ENCODE measurements at regions not wholly inside any gene's neighbourhood (a gene's known extent, or its start where the extent isn't known, plus 50 kb on each side); places are given as distances from the start of the nearest gene placed in this dataset.

- Histone ChIP-seq H3K27me3 (ENCODE audit: control insufficient read depth in 2 of 2, insufficient read depth in 2 of 2, low read length in 2 of 2) (no peaks in the 10 kb centered on the region), H3K36me3 (ENCODE audit: control insufficient read depth in 2 of 3, insufficient read depth in 3 of 3, low read length in 3 of 3) (no peaks in the 10 kb centered on the region), H3K4me3 (ENCODE audit: low read length) (no peak overlapping the region), H3K9me3 (ENCODE audit: control insufficient read depth in 2 of 3, low read length in 3 of 3) (peaks cover 0 to 4% (median 0%) of the 10 kb centered on the region in 3 experiments), H3K4me1 (ENCODE audit: control insufficient read depth in 2 of 2, insufficient read depth in 2 of 2, low read length in 2 of 2) (no peaks in the 10 kb centered on the region), H3K27ac (ENCODE audit: low read depth, low read length) (no peak overlapping the region)
- no peak overlapping the region for H3K4me3 Mint-ChIP-seq
- no peak for ATAC-seq
- H3K27ac Mint-ChIP-seq, result no peak overlapping the region
- H3K36me3 Mint-ChIP-seq, result no peaks in the 10 kb centered on the region
- CTCF ChIA-PET, result no interaction called here
- POLR2A ChIA-PET, result no interaction called here
- no peak for DNase-seq
- no peaks in the 10 kb centered on the region for H3K4me1 Mint-ChIP-seq
- H3K27me3 Mint-ChIP-seq, result no peaks in the 10 kb centered on the region
- intact Hi-C loops (cut with micrococcal nuclease), result no loop called here
- H3K9me3 Mint-ChIP-seq, result peaks cover 0 to 11% (median 0%) of the 10 kb centered on the region in 11 donors
Observed at GRCh38 chr18:30358555-30358954, 684.0 kb downstream of the DSC3 start.

GRCh38 chr18:30352551-30353168 lies 689.9 kb downstream of the DSC3 start:
- POLR2A ChIA-PET, result no interaction called here
- Mint-ChIP-seq H3K27ac (no peak overlapping the region), H3K27me3 (no peaks in the 10 kb centered on the region), H3K36me3 (no peaks in the 10 kb centered on the region), H3K4me1 (no peaks in the 10 kb centered on the region), H3K9me3 (peaks cover 0 to 16% (median 5%) of the 10 kb centered on the region in 11 donors), H3K4me3 (no peak overlapping the region)
- no peak overlapping the region for H3K4me3 ChIP-seq (ENCODE audit: low read length)
- DNase-seq, result no peak
- H3K36me3 ChIP-seq (ENCODE audit: control insufficient read depth in 2 of 3, insufficient read depth in 3 of 3, low read length in 3 of 3), result no peaks in the 10 kb centered on the region
- H3K9me3 ChIP-seq (ENCODE audit: control insufficient read depth in 2 of 3, low read length in 3 of 3), result no peaks in the 10 kb centered on the region
- no peaks in the 10 kb centered on the region for H3K27me3 ChIP-seq (ENCODE audit: control insufficient read depth in 2 of 2, insufficient read depth in 2 of 2, low read length in 2 of 2)
- no peaks in the 10 kb centered on the region for H3K4me1 ChIP-seq (ENCODE audit: control insufficient read depth in 2 of 2, insufficient read depth in 2 of 2, low read length in 2 of 2)
- CTCF ChIA-PET, result no interaction called here
- no peak for ATAC-seq
- intact Hi-C loops (cut with micrococcal nuclease), result no loop called here
- H3K27ac ChIP-seq (ENCODE audit: low read depth, low read length), result no peak overlapping the region

- Histone ChIP-seq H3K27ac (ENCODE audit: low read depth, low read length) (no peak overlapping the region), H3K4me3 (ENCODE audit: low read length) (no peak overlapping the region), H3K4me1 (ENCODE audit: control insufficient read depth in 2 of 2, insufficient read depth in 2 of 2, low read length in 2 of 2) (no peaks in the 10 kb centered on the region), H3K9me3 (ENCODE audit: control insufficient read depth in 2 of 3, low read length in 3 of 3) (no peaks in the 10 kb centered on the region), H3K36me3 (ENCODE audit: control insufficient read depth in 2 of 3, insufficient read depth in 3 of 3, low read length in 3 of 3) (no peaks in the 10 kb centered on the region), H3K27me3 (ENCODE audit: control insufficient read depth in 2 of 2, insufficient read depth in 2 of 2, low read length in 2 of 2) (no peaks in the 10 kb centered on the region)
- Mint-ChIP-seq H3K36me3 (no peaks in the 10 kb centered on the region), H3K9me3 (peaks cover 0 to 20% (median 7%) of the 10 kb centered on the region in 11 donors), H3K27ac (no peak overlapping the region), H3K27me3 (no peaks in the 10 kb centered on the region), H3K4me3 (no peak overlapping the region), H3K4me1 (no peaks in the 10 kb centered on the region)
- CTCF ChIA-PET, result no interaction called here
- intact Hi-C loops (cut with micrococcal nuclease), result no loop called here
- POLR2A ChIA-PET, result no interaction called here
- DNase-seq (no peak), ATAC-seq (no peak)
Observed at GRCh38 chr18:30350263-30350662, 692.3 kb downstream of the DSC3 start.

- Histone ChIP-seq H3K36me3 (ENCODE audit: control insufficient read depth in 2 of 3, insufficient read depth in 3 of 3, low read length in 3 of 3) (no peaks in the 10 kb centered on the region), H3K4me1 (ENCODE audit: control insufficient read depth in 2 of 2, insufficient read depth in 2 of 2, low read length in 2 of 2) (no peaks in the 10 kb centered on the region), H3K9me3 (ENCODE audit: control insufficient read depth in 2 of 3, low read length in 3 of 3) (no peaks in the 10 kb centered on the region), H3K27ac (ENCODE audit: low read depth, low read length) (no peak overlapping the region), H3K27me3 (ENCODE audit: control insufficient read depth in 2 of 2, insufficient read depth in 2 of 2, low read length in 2 of 2) (no peaks in the 10 kb centered on the region), H3K4me3 (ENCODE audit: low read length) (no peak overlapping the region)
- ATAC-seq, result no peak
- ChIA-PET POLR2A (no interaction called here), CTCF (no interaction called here)
- Mint-ChIP-seq H3K4me3 (no peak overlapping the region), H3K9me3 (peaks cover 0 to 23% (median 5%) of the 10 kb centered on the region in 11 donors), H3K36me3 (no peaks in the 10 kb centered on the region), H3K4me1 (no peaks in the 10 kb centered on the region), H3K27me3 (no peaks in the 10 kb centered on the region), H3K27ac (no peak overlapping the region)
- DNase-seq, result no peak
- intact Hi-C loops (cut with micrococcal nuclease), result no loop called here
Observed at GRCh38 chr18:30343090-30343489, 699.5 kb downstream of the DSC3 start.

- H3K27ac ChIP-seq (ENCODE audit: low read depth, low read length), result no peak overlapping the region
- peaks cover 0 to 21% (median 5%) of the 10 kb centered on the region in 11 donors for H3K9me3 Mint-ChIP-seq
- intact Hi-C loops (cut with micrococcal nuclease), result no loop called here
- H3K4me1 ChIP-seq (ENCODE audit: control insufficient read depth in 2 of 2, insufficient read depth in 2 of 2, low read length in 2 of 2), result no peaks in the 10 kb centered on the region
- DNase-seq (no peak), ATAC-seq (no peak)
- POLR2A ChIA-PET, result no interaction called here
- no peaks in the 10 kb centered on the region for H3K36me3 Mint-ChIP-seq
- no peaks in the 10 kb centered on the region for H3K4me1 Mint-ChIP-seq
- no peak overlapping the region for H3K27ac Mint-ChIP-seq
- no peak overlapping the region for H3K4me3 Mint-ChIP-seq
- no peaks in the 10 kb centered on the region for H3K27me3 ChIP-seq (ENCODE audit: control insufficient read depth in 2 of 2, insufficient read depth in 2 of 2, low read length in 2 of 2)
- no peak overlapping the region for H3K4me3 ChIP-seq (ENCODE audit: low read length)
- CTCF ChIA-PET, result no interaction called here
- no peaks in the 10 kb centered on the region for H3K27me3 Mint-ChIP-seq
- H3K9me3 ChIP-seq (ENCODE audit: control insufficient read depth in 2 of 3, low read length in 3 of 3), result no peaks in the 10 kb centered on the region
- H3K36me3 ChIP-seq (ENCODE audit: control insufficient read depth in 2 of 3, insufficient read depth in 3 of 3, low read length in 3 of 3), result no peaks in the 10 kb centered on the region
Observed at GRCh38 chr18:30342675-30343074, 699.9 kb downstream of the DSC3 start.

- no peak overlapping the region for H3K27ac ChIP-seq (ENCODE audit: low read depth, low read length)
- no peaks in the 10 kb centered on the region for H3K36me3 ChIP-seq (ENCODE audit: control insufficient read depth in 2 of 3, insufficient read depth in 3 of 3, low read length in 3 of 3)
- H3K36me3 Mint-ChIP-seq, result no peaks in the 10 kb centered on the region
- no peaks in the 10 kb centered on the region for H3K9me3 ChIP-seq (ENCODE audit: control insufficient read depth in 2 of 3, low read length in 3 of 3)
- H3K27me3 Mint-ChIP-seq, result no peaks in the 10 kb centered on the region
- ChIA-PET POLR2A (no interaction called here), CTCF (no interaction called here)
- DNase-seq (no peak), ATAC-seq (no peak)
- no peaks in the 10 kb centered on the region for H3K27me3 ChIP-seq (ENCODE audit: control insufficient read depth in 2 of 2, insufficient read depth in 2 of 2, low read length in 2 of 2)
- peaks cover 0 to 17% (median 5%) of the 10 kb centered on the region in 11 donors for H3K9me3 Mint-ChIP-seq
- H3K27ac Mint-ChIP-seq, result no peak overlapping the region
- no peak overlapping the region for H3K4me3 ChIP-seq (ENCODE audit: low read length)
- no peaks in the 10 kb centered on the region for H3K4me1 Mint-ChIP-seq
- H3K4me3 Mint-ChIP-seq, result no peak overlapping the region
- intact Hi-C loops (cut with micrococcal nuclease), result no loop called here
- no peaks in the 10 kb centered on the region for H3K4me1 ChIP-seq (ENCODE audit: control insufficient read depth in 2 of 2, insufficient read depth in 2 of 2, low read length in 2 of 2)
Observed at GRCh38 chr18:30334781-30335180, 707.8 kb downstream of the DSC3 start.

GRCh38 chr18:30333310-30333709 lies 709.2 kb downstream of the DSC3 start:
- no peaks in the 10 kb centered on the region for H3K27me3 Mint-ChIP-seq
- peaks cover 0 to 17% (median 7%) of the 10 kb centered on the region in 11 donors for H3K9me3 Mint-ChIP-seq
- DNase-seq (no peak), ATAC-seq (no peak)
- Histone ChIP-seq H3K4me1 (ENCODE audit: control insufficient read depth in 2 of 2, insufficient read depth in 2 of 2, low read length in 2 of 2) (no peaks in the 10 kb centered on the region), H3K9me3 (ENCODE audit: control insufficient read depth in 2 of 3, low read length in 3 of 3) (no peaks in the 10 kb centered on the region), H3K4me3 (ENCODE audit: low read length) (no peak overlapping the region), H3K27me3 (ENCODE audit: control insufficient read depth in 2 of 2, insufficient read depth in 2 of 2, low read length in 2 of 2) (no peaks in the 10 kb centered on the region), H3K27ac (ENCODE audit: low read depth, low read length) (no peak overlapping the region), H3K36me3 (ENCODE audit: control insufficient read depth in 2 of 3, insufficient read depth in 3 of 3, low read length in 3 of 3) (no peaks in the 10 kb centered on the region)
- ChIA-PET POLR2A (no interaction called here), CTCF (no interaction called here)
- intact Hi-C loops (cut with micrococcal nuclease), result no loop called here
- no peaks in the 10 kb centered on the region for H3K36me3 Mint-ChIP-seq
- no peak overlapping the region for H3K27ac Mint-ChIP-seq
- no peak overlapping the region for H3K4me3 Mint-ChIP-seq
- no peaks in the 10 kb centered on the region for H3K4me1 Mint-ChIP-seq

Data from naive thymus-derived CD4-positive, alpha-beta T cell (primary cell).